ENCODE measurements at regions not wholly inside any gene's neighbourhood (a gene's known extent, or its start where the extent isn't known, plus 50 kb on each side); places are given as distances from the start of the nearest gene placed in this dataset.

GRCh38 chr4:184924516-184924915 lies 93.8 kb upstream of the HELT start:
- Histone ChIP-seq H3K27me3 (no peaks in the 10 kb centered on the region), H3K27ac (no peak overlapping the region), H3K36me3 (no peaks in the 10 kb centered on the region), H3K4me3 (no peak overlapping the region), H3K4me1 (no peaks in the 10 kb centered on the region), H3K9me3 (peaks cover 0 to 9% of the 10 kb centered on the region in 2 donors)
- intact Hi-C loops (cut with DNase I), result no loop called here
- no peak for DNase-seq (ENCODE audit: low spot score in 2 of 2)
- no peak for TF ChIP-seq CTCF (IDR thresholded peaks at IDR 0.05)

- no peak for TF ChIP-seq CTCF (IDR thresholded peaks at IDR 0.05)
- no peak overlapping the region for H3K4me3 ChIP-seq
- DNase-seq (ENCODE audit: low spot score in 2 of 2), result no peak
- H3K27ac ChIP-seq, result no peak overlapping the region
- peaks cover 0 to 9% of the 10 kb centered on the region in 2 donors for H3K9me3 ChIP-seq
- no peaks in the 10 kb centered on the region for H3K27me3 ChIP-seq
- no peaks in the 10 kb centered on the region for H3K36me3 ChIP-seq
- intact Hi-C loops (cut with DNase I), result no loop called here
- no peaks in the 10 kb centered on the region for H3K4me1 ChIP-seq
These were observed 88.8 kb upstream of the HELT start for GRCh38 chr4:184929476-184929875.

GRCh38 chr4:184930026-184930425 lies 88.3 kb upstream of the HELT start:
- H3K4me3 ChIP-seq, result no peak overlapping the region
- no peak for TF ChIP-seq CTCF (IDR thresholded peaks at IDR 0.05)
- H3K27ac ChIP-seq, result no peak overlapping the region
- no peaks in the 10 kb centered on the region for H3K4me1 ChIP-seq
- no peaks in the 10 kb centered on the region for H3K27me3 ChIP-seq
- H3K9me3 ChIP-seq, result peaks cover 0 to 9% of the 10 kb centered on the region in 2 donors
- H3K36me3 ChIP-seq, result no peaks in the 10 kb centered on the region
- intact Hi-C loops (cut with DNase I), result no loop called here
- DNase-seq (ENCODE audit: low spot score in 2 of 2), result no peak

- DNase-seq (ENCODE audit: low spot score in 2 of 2), result no peak
- no peak overlapping the region for H3K27ac ChIP-seq
- intact Hi-C loops (cut with DNase I), result no loop called here
- no peak overlapping the region for H3K4me3 ChIP-seq
- no peaks in the 10 kb centered on the region for H3K36me3 ChIP-seq
- no peak for TF ChIP-seq CTCF (IDR thresholded peaks at IDR 0.05)
- H3K27me3 ChIP-seq, result no peaks in the 10 kb centered on the region
- H3K4me1 ChIP-seq, result no peaks in the 10 kb centered on the region
- peaks cover 0 to 3% of the 10 kb centered on the region in 2 donors for H3K9me3 ChIP-seq
These were observed 85.9 kb upstream of the HELT start for GRCh38 chr4:184932343-184932742.

- intact Hi-C loops (cut with DNase I), result no loop called here
- no peak for DNase-seq (ENCODE audit: low spot score in 2 of 2)
- no peak overlapping the region for H3K27ac ChIP-seq
- no peaks in the 10 kb centered on the region for H3K4me1 ChIP-seq
- no peaks in the 10 kb centered on the region for H3K9me3 ChIP-seq
- no peak for TF ChIP-seq CTCF (IDR thresholded peaks at IDR 0.05)
- H3K4me3 ChIP-seq, result no peak overlapping the region
- H3K36me3 ChIP-seq, result no peaks in the 10 kb centered on the region
- H3K27me3 ChIP-seq, result no peaks in the 10 kb centered on the region
These were observed 85.0 kb upstream of the HELT start for GRCh38 chr4:184933311-184933710.

GRCh38 chr4:184934184-184934583 lies 84.1 kb upstream of the HELT start:
- no peak overlapping the region for H3K27ac ChIP-seq
- intact Hi-C loops (cut with DNase I), result no loop called here
- no peaks in the 10 kb centered on the region for H3K9me3 ChIP-seq
- no peak for DNase-seq (ENCODE audit: low spot score in 2 of 2)
- no peaks in the 10 kb centered on the region for H3K4me1 ChIP-seq
- H3K27me3 ChIP-seq, result no peaks in the 10 kb centered on the region
- H3K4me3 ChIP-seq, result no peak overlapping the region
- no peaks in the 10 kb centered on the region for H3K36me3 ChIP-seq
- no peak for TF ChIP-seq CTCF (IDR thresholded peaks at IDR 0.05)
